ENCODE measurements at regions not wholly inside any gene's neighbourhood (a gene's known extent, or its start where the extent isn't known, plus 50 kb on each side); places are given as distances from the start of the nearest gene placed in this dataset.

DNA sequence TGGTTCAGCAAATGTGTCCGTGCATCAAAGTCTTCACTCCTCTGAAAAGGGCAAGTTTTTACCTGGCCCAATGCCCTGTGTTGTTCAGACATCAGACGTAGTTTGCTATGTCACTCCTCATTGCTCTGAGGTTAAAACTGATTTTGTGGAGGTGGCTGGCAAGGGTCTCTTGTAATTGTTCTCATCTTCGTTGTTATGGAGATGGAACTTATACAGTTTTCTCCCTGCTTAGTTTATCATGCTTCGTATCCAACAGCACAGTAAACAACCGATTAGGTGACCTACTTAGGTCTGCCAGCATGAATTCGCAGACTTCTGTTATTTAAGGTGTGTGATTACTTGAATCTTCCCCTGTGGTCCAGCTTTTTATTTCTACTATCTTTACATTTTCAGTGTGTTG lies 274.1 kb upstream of the SMIM30 start:
- Histone ChIP-seq H3F3A (ENCODE audit: low read depth) (no peaks in the 10 kb centered on the region), H3K4me1 (peaks cover 11% of the 10 kb centered on the region), H3K79me2 (ENCODE audit: low read depth) (no peaks in the 10 kb centered on the region), H3K9me3 (ENCODE audit: low read depth) (no peaks in the 10 kb centered on the region), H3K27ac (no peak overlapping the region), H3K9ac (no peak overlapping the region), H2AFZ (replicated peaks) (no peak overlapping the region), H3K36me3 (no peaks in the 10 kb centered on the region), H3K4me3 (no peak overlapping the region), H4K20me1 (ENCODE audit: low read depth) (no peaks in the 10 kb centered on the region), H3K4me2 (no peak overlapping the region), H3K27me3 (no peaks in the 10 kb centered on the region)
- TF ChIP-seq EZH2phosphoT487 (IDR thresholded peaks at IDR 0.05) = no peak
- TF ChIP-seq EZH2 (IDR thresholded peaks at IDR 0.05) = no peak
- TF ChIP-seq, protein P1, sequence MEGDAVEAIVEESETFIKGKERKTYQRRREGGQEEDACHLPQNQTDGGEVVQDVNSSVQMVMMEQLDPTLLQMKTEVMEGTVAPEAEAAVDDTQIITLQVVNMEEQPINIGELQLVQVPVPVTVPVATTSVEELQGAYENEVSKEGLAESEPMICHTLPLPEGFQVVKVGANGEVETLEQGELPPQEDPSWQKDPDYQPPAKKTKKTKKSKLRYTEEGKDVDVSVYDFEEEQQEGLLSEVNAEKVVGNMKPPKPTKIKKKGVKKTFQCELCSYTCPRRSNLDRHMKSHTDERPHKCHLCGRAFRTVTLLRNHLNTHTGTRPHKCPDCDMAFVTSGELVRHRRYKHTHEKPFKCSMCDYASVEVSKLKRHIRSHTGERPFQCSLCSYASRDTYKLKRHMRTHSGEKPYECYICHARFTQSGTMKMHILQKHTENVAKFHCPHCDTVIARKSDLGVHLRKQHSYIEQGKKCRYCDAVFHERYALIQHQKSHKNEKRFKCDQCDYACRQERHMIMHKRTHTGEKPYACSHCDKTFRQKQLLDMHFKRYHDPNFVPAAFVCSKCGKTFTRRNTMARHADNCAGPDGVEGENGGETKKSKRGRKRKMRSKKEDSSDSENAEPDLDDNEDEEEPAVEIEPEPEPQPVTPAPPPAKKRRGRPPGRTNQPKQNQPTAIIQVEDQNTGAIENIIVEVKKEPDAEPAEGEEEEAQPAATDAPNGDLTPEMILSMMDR (IDR thresholded peaks at IDR 0.05) = no peak
- Mint-ChIP-seq H3K9me3 (peaks cover 12% of the 10 kb centered on the region), H3K4me1 (peaks cover 3% of the 10 kb centered on the region), H3K36me3 (no peaks in the 10 kb centered on the region), H3K27me3 (ENCODE audit: insufficient read depth, low read depth) (no peaks in the 10 kb centered on the region), H3K4me3 (no peak overlapping the region), H3K27ac (no peak overlapping the region)
- DNase-seq (ENCODE audit: low spot score) = no peak

DNA sequence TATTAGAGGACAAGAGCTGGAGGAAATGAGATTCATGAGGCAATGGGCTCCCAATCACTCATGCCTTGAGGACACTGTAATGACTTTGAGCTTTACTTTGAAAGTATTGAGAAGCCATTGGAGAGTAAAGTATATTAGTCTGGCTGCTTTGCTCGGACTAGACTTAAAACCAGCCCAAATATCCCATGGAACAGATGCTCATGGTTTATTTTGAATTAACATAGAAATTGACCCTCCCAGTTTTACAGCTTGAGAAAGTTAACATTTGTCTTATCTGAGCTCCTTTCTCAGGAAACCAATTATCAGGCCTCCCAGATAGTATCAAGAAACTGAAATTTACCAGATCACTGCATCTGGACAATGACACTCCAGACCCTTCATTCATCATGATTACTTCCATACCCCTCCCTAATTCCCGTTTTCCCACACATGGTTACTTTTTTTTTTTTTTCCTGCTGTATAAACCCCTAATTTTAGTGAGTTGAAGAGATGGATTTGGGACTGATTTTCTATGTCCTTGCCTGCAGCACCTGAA lies 270.8 kb upstream of the SMIM30 start:
- Mint-ChIP-seq H3K9me3 (peaks cover 12% of the 10 kb centered on the region), H3K27ac (no peak overlapping the region), H3K4me3 (no peak overlapping the region), H3K27me3 (ENCODE audit: insufficient read depth, low read depth) (no peaks in the 10 kb centered on the region), H3K4me1 (no peaks in the 10 kb centered on the region), H3K36me3 (no peaks in the 10 kb centered on the region)
- H3F3A ChIP-seq (ENCODE audit: low read depth) = no peaks in the 10 kb centered on the region
- H4K20me1 ChIP-seq (ENCODE audit: low read depth) = no peaks in the 10 kb centered on the region
- TF ChIP-seq EZH2 (IDR thresholded peaks at IDR 0.05) (no peak), EZH2phosphoT487 (IDR thresholded peaks at IDR 0.05) (no peak)
- TF ChIP-seq, protein P1 (IDR thresholded peaks at IDR 0.05) = no peak
- no peaks in the 10 kb centered on the region for H3K27me3 ChIP-seq
- H3K79me2 ChIP-seq (ENCODE audit: low read depth) = no peaks in the 10 kb centered on the region
- no peak overlapping the region for H3K9ac ChIP-seq
- no peak overlapping the region for H3K4me2 ChIP-seq
- H3K4me3 ChIP-seq = no peak overlapping the region
- DNase-seq (ENCODE audit: low spot score) = no peak
- no peaks in the 10 kb centered on the region for H3K36me3 ChIP-seq
- no peak overlapping the region for H3K27ac ChIP-seq
- H2AFZ ChIP-seq (replicated peaks) = no peak overlapping the region
- peaks cover 3% of the 10 kb centered on the region for H3K4me1 ChIP-seq
- H3K9me3 ChIP-seq (ENCODE audit: low read depth) = no peaks in the 10 kb centered on the region

DNA sequence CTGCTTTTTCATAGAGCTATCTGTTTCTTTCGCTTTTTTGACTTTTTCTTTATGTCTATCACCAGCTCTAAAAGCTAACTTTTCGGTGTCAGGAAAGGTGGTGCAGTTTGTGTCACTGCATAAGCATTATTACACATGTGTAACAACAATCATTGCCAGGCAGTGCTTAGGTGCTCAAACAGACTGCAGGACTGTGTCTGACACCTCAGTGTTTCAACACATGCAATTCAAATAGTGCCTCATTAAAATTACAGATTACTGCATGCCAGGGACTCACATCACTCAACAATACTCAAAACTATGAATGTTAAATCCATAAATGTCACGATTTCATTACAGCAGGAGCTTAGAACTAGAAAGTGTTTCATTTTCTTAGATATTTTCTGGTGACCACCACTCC lies 265.3 kb upstream of the SMIM30 start:
- Histone ChIP-seq H3K79me2 (ENCODE audit: low read depth) (no peaks in the 10 kb centered on the region), H3K27ac (no peak overlapping the region), H3F3A (ENCODE audit: low read depth) (no peaks in the 10 kb centered on the region), H3K9ac (no peak overlapping the region), H3K4me1 (no peaks in the 10 kb centered on the region), H3K4me2 (no peak overlapping the region), H3K36me3 (no peaks in the 10 kb centered on the region), H3K27me3 (no peaks in the 10 kb centered on the region), H3K4me3 (no peak overlapping the region), H4K20me1 (ENCODE audit: low read depth) (no peaks in the 10 kb centered on the region), H2AFZ (replicated peaks) (no peak overlapping the region), H3K9me3 (ENCODE audit: low read depth) (no peaks in the 10 kb centered on the region)
- no peak overlapping the region for H3K27ac Mint-ChIP-seq
- H3K27me3 Mint-ChIP-seq (ENCODE audit: insufficient read depth, low read depth) = no peaks in the 10 kb centered on the region
- H3K4me3 Mint-ChIP-seq = no peak overlapping the region
- DNase-seq (ENCODE audit: low spot score) = no peak
- TF ChIP-seq, protein P1 (IDR thresholded peaks at IDR 0.05) = no peak
- TF ChIP-seq EZH2phosphoT487 (IDR thresholded peaks at IDR 0.05) = no peak
- TF ChIP-seq EZH2 (IDR thresholded peaks at IDR 0.05) = no peak
- H3K9me3 Mint-ChIP-seq = no peaks in the 10 kb centered on the region
- H3K4me1 Mint-ChIP-seq = no peaks in the 10 kb centered on the region
- H3K36me3 Mint-ChIP-seq = no peaks in the 10 kb centered on the region
